ENCODE measurements at regions not wholly inside any gene's neighbourhood (a gene's known extent, or its start where the extent isn't known, plus 50 kb on each side); places are given as distances from the start of the nearest gene placed in this dataset.

DNA sequence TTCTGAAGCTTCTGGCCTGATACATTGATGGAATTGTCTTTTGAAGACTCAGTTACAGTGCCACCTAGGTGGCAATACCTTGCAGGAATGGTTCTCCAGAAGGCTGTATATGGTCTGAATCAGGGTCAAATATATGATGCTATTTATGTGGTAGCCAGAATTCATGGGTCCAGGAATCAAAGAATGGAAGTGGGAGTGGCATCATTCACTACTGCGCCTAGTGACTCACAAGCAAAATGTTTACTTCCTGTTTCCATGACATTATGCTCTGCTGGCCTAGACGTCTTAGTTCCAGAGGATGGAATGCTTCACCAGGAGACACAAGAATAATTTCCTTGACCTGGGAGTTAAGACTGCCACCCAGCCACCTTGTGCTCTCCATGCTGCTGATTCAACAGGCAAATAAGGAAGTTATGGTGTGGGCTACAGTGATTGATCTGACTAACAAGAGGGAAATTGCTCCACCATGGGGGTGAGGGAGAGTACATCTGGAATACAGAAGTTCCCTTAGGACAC, 491.8 kb downstream of the ETS1 start:
- DNase-seq (ENCODE audit: low spot score): no peak

GRCh38 chr11:128093689-128094088, 493.7 kb downstream of the ETS1 start:
- DNase-seq (ENCODE audit: low spot score): no peak

- no peak for DNase-seq (ENCODE audit: low spot score)
Measured at GRCh38 chr11:128089962-128090361, 497.4 kb downstream of the ETS1 start.

DNA sequence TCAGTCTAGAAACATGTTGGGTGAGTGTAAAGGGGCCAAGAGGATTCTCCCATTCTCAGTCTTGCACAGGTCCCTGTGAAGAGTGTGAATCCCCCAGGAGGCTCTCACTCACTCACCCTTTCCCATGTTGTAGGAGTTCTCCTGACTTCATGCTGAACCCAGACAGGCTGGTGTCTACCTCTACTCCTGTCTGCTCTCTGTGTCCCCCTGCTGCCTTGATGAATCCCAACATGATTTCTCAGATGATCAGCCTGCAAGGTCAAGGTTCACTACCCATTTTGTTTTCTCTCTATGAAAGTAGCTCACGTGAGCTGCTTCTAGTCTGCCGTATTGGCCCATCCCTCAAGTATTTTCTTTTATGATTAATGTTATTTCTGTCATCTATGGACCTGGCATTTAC, 500.6 kb downstream of the ETS1 start:
- no peak for DNase-seq (ENCODE audit: low spot score)

GRCh38 chr11:128085276-128085675, 502.1 kb downstream of the ETS1 start:
- no peak for DNase-seq (ENCODE audit: low spot score)

- no peak for DNase-seq (ENCODE audit: low spot score)
Measured at GRCh38 chr11:128082574-128082973, 504.8 kb downstream of the ETS1 start.

DNA sequence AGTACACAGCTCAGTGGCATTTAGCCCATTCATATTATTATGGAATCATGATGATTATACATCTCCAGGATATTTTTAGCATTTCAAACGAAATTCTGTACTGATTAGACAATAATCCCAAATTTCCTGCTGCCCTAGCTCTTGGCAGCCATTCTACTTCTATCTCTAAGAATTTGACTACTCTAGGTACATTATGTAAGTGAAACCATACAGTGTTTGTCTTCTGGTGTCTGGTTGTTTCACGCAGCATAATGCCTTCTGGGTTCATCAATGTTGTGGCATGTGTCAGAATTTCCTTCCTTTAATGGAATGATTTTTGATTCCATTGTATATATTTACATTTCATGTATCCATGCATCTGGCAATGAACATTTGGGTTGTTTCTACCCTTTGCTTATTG, 517.7 kb downstream of the ETS1 start:
- DNase-seq (ENCODE audit: low spot score): no peak

DNA sequence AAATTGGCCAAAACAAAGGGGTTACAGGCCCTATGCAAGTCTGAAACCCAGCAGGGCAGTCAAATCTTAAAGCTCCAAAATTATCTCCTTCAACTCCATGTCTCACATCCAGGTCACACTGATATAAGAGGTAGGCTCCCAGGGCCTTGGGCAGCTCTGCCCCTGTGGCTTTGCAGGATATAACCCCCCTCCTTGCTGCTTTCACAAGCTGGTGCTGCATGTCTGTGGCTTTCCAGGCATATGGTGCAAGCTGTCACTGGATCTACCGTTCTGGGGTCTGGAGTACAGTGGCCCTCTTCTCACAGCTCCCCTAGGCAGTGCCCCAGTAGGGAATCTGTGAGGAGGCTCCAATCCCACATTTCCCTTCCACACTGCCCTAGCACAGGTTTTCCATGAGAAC, 519.6 kb downstream of the ETS1 start:
- no peak for DNase-seq (ENCODE audit: low spot score)

- DNase-seq (ENCODE audit: low spot score): no peak
Measured at GRCh38 chr11:128066399-128066798, 521.0 kb downstream of the ETS1 start.

DNA sequence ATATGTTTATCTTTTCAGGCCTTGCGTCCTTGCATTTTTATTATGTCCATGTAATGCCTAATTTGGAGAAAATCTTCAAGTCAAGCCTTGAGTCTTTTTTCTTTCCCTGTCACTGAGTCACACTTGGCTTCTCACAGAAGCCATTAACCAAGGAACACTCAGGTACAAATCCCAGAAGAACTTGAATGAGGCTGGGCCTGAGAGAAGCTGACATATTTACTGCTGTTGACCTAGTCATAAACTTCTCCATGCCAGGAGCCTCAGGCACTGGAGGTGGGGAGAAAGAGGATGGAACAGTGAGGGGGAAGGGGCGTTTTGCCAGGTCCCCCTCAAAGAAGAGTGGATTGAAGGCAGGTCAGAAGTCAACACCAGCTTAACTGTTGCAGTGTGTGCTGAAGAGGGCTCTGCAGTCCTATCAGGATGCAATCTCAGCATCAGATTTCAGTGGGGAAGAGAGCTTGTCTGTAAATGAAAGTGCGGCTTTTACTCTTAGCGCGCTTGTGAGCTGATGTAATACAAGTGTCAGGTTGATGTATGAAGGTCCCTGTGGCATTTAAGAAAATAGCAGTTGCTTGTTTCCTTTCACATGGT, 526.0 kb downstream of the ETS1 start:
- DNase-seq (ENCODE audit: low spot score): no peak

DNA sequence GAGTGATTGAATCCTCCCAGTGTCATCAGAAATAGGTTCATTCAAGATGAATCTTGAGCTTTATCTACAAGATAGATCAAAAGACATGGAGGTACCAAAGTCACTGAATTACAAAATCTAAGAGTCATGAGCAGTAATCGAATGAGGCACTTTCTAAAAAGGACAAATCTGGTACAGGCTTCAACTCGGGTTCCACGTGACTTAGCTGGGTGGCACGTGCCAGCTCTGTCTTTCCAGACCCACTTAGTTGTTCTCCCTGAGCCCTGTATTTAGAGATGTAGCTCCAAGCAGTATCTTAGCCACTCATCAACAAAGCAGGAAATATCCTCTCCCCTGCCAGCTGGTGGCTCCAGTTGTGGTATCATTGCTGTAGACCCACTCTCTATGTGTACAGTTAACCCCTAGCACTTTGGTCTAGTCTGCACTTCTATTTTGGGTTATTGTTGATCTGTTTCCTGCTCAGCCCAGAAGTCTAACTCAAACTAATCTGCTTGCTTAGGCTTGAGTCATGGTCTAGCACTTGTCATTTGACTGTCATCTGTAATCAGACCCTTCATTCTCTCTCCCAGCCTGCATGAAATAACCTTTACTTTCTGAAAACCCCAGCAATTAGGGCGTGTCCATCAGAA, 528.7 kb downstream of the ETS1 start:
- DNase-seq (ENCODE audit: low spot score): no peak

GRCh38 chr11:128057786-128058395, 529.5 kb downstream of the ETS1 start:
- DNase-seq (ENCODE audit: low spot score): no peak

- no peak for DNase-seq (ENCODE audit: low spot score)
Measured at GRCh38 chr11:128055576-128056217, 531.7 kb downstream of the ETS1 start.

DNA sequence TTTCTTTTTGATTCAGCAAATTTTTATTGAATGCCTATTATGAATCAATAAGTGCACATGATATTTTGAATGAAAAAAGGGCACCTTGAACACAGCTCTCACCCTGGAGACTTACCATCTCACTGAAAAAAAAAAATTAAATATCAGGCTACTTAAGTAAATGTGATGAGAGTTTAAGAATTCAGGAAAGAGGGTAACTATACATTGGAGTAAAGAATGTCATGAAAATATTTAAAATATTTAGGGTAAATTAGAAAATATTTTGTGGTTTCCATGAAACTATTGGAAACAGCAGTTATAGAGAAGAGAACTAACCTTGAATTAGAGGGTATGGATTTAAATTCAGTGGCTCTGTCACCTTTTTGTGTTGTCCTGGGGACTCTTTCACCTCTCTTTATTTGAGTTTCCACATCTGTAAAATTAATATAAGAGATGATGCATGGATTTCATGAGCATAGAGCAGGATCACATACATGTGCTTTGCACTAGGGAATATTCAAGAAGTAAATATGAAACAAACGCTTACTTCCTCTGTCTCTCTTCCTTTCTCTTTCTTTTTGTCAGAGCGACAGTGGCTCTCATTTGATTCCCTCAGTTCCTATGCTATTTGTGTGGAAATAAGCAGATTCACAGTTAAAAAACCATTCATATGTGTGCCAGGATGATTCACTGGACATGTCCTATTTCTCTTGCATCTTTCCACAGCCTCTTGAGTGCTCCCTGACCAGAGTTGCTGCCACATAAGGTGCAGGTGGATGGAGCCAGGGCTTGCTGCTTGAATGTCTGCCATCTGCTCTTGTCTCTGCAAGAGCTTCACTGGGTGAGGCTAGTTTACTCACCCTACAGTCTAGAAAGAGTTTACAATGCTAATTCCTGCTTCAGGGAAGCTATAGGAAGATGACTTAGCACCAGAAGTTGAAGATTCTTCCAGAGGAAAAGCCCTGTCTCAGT, 533.1 kb downstream of the ETS1 start:
- no peak for DNase-seq (ENCODE audit: low spot score)

- DNase-seq (ENCODE audit: low spot score): no peak
Measured at GRCh38 chr11:128052912-128053641, 534.3 kb downstream of the ETS1 start.

DNA sequence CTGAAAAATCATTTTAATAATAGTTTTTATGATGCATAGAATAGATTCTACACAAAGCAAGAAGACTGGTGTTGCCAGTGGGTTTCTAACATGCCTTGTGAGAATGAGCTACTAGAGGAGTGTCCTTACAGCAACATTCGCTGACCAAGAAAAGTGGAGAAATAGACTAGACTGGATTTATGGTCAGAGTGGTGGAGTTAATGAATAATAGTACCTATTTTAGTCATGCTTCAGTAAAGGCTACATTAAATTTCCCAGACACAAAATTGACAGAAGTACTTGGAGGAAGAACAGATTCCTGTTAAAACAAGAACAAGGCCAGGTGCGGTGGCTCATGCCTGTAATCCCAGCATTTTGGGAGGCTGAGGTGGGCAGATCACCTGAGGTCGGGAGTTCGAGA, 539.2 kb downstream of the ETS1 start:
- DNase-seq (ENCODE audit: low spot score): no peak

- no peak for DNase-seq (ENCODE audit: low spot score)
Measured at GRCh38 chr11:128047026-128047425, 540.3 kb downstream of the ETS1 start.

DNA sequence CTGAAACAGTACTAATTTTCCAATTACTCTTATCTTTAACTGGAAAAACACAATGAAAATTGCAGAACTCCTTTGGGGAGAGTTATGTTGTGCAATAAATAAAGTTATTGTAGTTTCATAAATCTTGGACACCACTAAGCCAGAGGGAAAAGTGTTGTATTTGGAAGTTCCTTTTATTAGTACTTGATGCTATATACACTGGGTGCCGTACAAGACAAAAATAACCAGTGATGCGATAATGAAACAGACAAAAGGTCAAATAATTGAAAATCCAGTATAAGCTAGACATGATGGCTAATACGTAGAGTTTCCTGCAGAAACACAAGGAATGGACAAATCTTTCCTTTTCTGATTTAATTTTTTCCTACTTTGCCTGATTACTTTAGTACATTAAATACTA, 541.1 kb downstream of the ETS1 start:
- DNase-seq (ENCODE audit: low spot score): no peak

- no peak for DNase-seq (ENCODE audit: low spot score)
Measured at GRCh38 chr11:128045094-128045725, 542.1 kb downstream of the ETS1 start.

- no peak for DNase-seq (ENCODE audit: low spot score)
Measured at GRCh38 chr11:128042290-128042751, 545.0 kb downstream of the ETS1 start.
